AG04450 (cell line): ENCODE measurements at regions not wholly inside any gene's neighbourhood (a gene's known extent, or its start where the extent isn't known, plus 50 kb on each side); places are given as distances from the start of the nearest gene placed in this dataset.

Experiments used
- CTCF ChIA-PET: fragments of 300-600, 350-600 bp; formaldehyde crosslinking; extraction: SDS; loops from one replicate; lab custom pipeline; 2022; ENCODE audit warnings: antibody characterized with exemption, inconsistent platforms; lab: Charles Lee
- POLR2A ChIA-PET: fragments of 350-600 bp; formaldehyde crosslinking; extraction: SDS; loops from one replicate; lab custom pipeline; 2021; ENCODE audit warnings: antibody characterized with exemption, inconsistent platforms; lab: Yijun Ruan, JAX
- DNase-seq: peaks from one replicate; pipeline ENCODE4 v3.0.0-alpha.2; 2011; ENCODE audit warnings: low read depth, low spot score
- H3K27ac ChIP-seq: one replicate; pipeline ENCODE4 v1.5.1; 2012; ENCODE audit warnings: low read depth, low read length, control low read depth
- H3K27me3 ChIP-seq: one replicate; pipeline ENCODE4 v1.6.0; 2012; ENCODE audit warnings: low read length; ENCODE audit not compliant: control insufficient read depth, insufficient read depth
- H3K4me3 ChIP-seq: 2 replicates; pipeline ENCODE4 v1.5.1; 2011; ENCODE audit warnings: mild to moderate bottlenecking, low read depth, low read length, control low read depth
- H3K9me3 ChIP-seq: 2 replicates; pipeline ENCODE4 v1.5.1; 2012; ENCODE audit warnings: low read length; ENCODE audit not compliant: control insufficient read depth, insufficient read depth
- TF ChIP-seq, protein P1 (sequence below): IDR thresholded peaks from 2 replicates; pipeline ENCODE4 v1.5.1; 2011; ENCODE audit warnings: low read depth, low read length, control low read depth, inconsistent platforms

GRCh38 chr18:75586130-75586889, 158.8 kb upstream of the SMIM21 start:
- POLR2A ChIA-PET = no interaction called here
- Histone ChIP-seq H3K27ac (no peak overlapping the region), H3K4me3 (no peak overlapping the region), H3K9me3 (peaks cover 11% of the 10 kb centered on the region), H3K27me3 (no peaks in the 10 kb centered on the region)
- CTCF ChIA-PET = no interaction called here
- no peak for DNase-seq
- TF ChIP-seq, protein P1, sequence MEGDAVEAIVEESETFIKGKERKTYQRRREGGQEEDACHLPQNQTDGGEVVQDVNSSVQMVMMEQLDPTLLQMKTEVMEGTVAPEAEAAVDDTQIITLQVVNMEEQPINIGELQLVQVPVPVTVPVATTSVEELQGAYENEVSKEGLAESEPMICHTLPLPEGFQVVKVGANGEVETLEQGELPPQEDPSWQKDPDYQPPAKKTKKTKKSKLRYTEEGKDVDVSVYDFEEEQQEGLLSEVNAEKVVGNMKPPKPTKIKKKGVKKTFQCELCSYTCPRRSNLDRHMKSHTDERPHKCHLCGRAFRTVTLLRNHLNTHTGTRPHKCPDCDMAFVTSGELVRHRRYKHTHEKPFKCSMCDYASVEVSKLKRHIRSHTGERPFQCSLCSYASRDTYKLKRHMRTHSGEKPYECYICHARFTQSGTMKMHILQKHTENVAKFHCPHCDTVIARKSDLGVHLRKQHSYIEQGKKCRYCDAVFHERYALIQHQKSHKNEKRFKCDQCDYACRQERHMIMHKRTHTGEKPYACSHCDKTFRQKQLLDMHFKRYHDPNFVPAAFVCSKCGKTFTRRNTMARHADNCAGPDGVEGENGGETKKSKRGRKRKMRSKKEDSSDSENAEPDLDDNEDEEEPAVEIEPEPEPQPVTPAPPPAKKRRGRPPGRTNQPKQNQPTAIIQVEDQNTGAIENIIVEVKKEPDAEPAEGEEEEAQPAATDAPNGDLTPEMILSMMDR = no peak

- peak overlapping the region; percentile 63 for H3K27ac ChIP-seq
- DNase-seq = no peak
- no peak overlapping the region for H3K4me3 ChIP-seq
- CTCF ChIA-PET = no interaction called here
- H3K9me3 ChIP-seq = no peaks in the 10 kb centered on the region
- TF ChIP-seq, protein P1 = no peak
- POLR2A ChIA-PET = no interaction called here
- H3K27me3 ChIP-seq = no peaks in the 10 kb centered on the region
Observed at GRCh38 chr18:75582940-75583339, 155.4 kb upstream of the SMIM21 start.

DNA sequence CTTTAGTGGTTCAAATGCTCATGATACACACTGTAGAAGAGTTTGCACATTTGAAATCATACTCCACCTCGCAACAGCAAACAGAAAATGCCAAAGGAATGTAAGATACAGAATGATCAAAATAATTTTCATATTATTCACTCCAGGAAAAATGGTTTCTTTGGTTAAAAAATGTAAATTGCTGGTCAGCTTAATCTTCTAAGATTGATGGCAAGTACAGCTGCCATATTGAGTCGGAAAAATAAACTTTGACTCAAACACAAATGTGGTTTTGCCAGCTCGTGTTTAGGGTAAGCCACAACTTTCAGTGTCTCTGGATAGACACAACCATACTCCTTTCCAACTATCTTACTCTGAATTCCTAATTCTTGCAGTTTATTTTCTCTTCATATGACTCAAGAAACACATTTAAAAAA, 154.9 kb upstream of the SMIM21 start:
- CTCF ChIA-PET = no interaction called here
- H3K27ac ChIP-seq = no peak overlapping the region
- peak; percentile 49 for DNase-seq
- H3K27me3 ChIP-seq = no peaks in the 10 kb centered on the region
- no peak overlapping the region for H3K4me3 ChIP-seq
- POLR2A ChIA-PET = interaction anchor here (1.0 to 1.1 kb wide), 2 partner anchors 82 to 93 kb away, joined by 3 read pairs; no protein-coding TSS in a partner anchor
- no peaks in the 10 kb centered on the region for H3K9me3 ChIP-seq
- TF ChIP-seq, protein P1 = no peak

DNA sequence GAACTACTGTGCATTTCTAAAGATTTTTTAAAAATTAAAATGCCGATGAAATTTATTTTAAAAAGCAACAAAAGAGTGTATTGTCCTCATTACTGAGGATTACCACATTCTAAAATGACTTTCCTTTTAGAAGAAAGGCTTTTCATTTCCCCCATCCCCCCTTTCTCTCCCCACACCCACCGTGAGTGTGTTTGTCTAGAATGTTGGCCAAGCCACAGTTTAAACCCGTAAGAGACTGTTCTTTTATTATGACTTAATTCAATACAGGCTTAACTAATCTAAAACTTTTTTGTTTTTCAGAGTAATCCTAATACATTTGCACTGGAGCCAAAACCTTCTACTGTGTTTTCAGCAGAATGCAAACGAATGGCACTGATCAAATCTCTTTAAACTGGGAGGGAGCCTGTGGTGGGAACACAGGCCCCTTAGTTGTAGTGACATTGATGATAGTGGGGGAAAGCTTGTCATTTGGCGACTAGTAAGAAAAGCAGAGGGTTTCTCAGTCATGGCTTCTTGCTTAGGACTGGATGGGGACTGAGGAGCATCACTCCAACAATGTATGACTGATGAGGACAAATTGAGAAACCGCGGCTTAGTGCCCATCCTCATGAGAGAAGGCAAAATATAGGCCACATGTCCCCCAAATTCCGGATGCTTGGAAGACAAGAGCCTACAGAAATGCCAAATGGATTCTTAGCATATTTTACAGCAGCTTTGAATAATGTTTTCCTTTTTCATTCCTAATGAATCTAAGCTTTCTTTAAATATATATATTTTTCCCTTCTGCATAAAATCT, 154.0 kb upstream of the SMIM21 start:
- no peaks in the 10 kb centered on the region for H3K9me3 ChIP-seq
- CTCF ChIA-PET = no interaction called here
- no peak for DNase-seq

More for the DNA sequence above, 154.0 kb upstream of the SMIM21 start:
- Histone ChIP-seq H3K27me3 (no peaks in the 10 kb centered on the region), H3K4me3 (no peak overlapping the region), H3K27ac (no peak overlapping the region)
- POLR2A ChIA-PET = interaction anchor here (1.0 to 1.1 kb wide), 2 partner anchors 81 to 92 kb away, joined by 3 read pairs; no protein-coding TSS in a partner anchor
- TF ChIP-seq, protein P1 = no peak
